ENCODE measurements at regions not wholly inside any gene's neighbourhood (a gene's known extent, or its start where the extent isn't known, plus 50 kb on each side); places are given as distances from the start of the nearest gene placed in this dataset.
"Not testable (repeated sequence)": the region's sequence is repeated elsewhere in the genome, so short reads cannot be mapped to it uniquely, and the experiment has no call there.

DNA sequence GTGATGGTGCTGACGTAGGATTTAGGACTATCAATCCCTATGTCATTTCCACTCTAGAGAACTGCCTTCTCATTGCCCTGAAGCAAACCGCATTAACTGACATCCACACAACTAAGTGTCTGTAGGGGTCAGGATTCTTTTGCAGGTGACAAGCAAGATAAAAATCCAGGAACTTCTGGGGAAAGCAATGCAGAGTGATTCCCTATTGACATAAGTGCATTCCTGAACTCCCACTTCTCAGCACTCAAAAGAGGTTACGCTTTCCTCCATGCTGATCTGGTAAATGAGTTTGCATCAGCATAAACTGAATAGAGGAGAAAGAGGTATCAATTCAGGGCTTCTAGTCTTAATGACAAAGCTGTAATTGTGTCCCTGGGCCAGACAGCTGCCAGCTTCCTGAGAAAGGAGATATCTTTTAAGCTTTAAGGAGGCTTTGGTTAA, 224.6 kb upstream of the ISX start:
- Histone ChIP-seq H3K79me2 (ENCODE audit: low read depth) (no peaks in the 10 kb centered on the region), H3K27me3 (no peaks in the 10 kb centered on the region), H4K20me1 (ENCODE audit: low read depth) (no peaks in the 10 kb centered on the region), H2AFZ (replicated peaks) (no peak overlapping the region), H3K4me1 (peaks cover 19% of the 10 kb centered on the region), H3K4me3 (peak overlapping the region; percentile 21), H3K4me2 (peak overlapping the region; percentile 59), H3F3A (ENCODE audit: low read depth) (peaks cover 21% of the 10 kb centered on the region), H3K36me3 (no peaks in the 10 kb centered on the region), H3K9ac (no peak overlapping the region), H3K9me3 (ENCODE audit: low read depth) (no peaks in the 10 kb centered on the region), H3K27ac (peak overlapping the region; percentile 69)
- TF ChIP-seq CTCF (IDR thresholded peaks at IDR 0.05): peak; percentile 16
- no peak for TF ChIP-seq EZH2 (IDR thresholded peaks at IDR 0.05)
- TF ChIP-seq EZH2phosphoT487 (IDR thresholded peaks at IDR 0.05): peak; percentile 83
- peaks cover 9% of the 10 kb centered on the region for H3K27me3 Mint-ChIP-seq (ENCODE audit: insufficient read depth, low read depth)
- peaks cover 6% of the 10 kb centered on the region for H3K9me3 Mint-ChIP-seq
- H3K4me3 Mint-ChIP-seq: no peak overlapping the region
- H3K36me3 Mint-ChIP-seq: no peaks in the 10 kb centered on the region
- H3K27ac Mint-ChIP-seq: no peak overlapping the region
- DNase-seq (ENCODE audit: low spot score): peak; percentile 71
- H3K4me1 Mint-ChIP-seq: peaks cover 26% of the 10 kb centered on the region

DNA sequence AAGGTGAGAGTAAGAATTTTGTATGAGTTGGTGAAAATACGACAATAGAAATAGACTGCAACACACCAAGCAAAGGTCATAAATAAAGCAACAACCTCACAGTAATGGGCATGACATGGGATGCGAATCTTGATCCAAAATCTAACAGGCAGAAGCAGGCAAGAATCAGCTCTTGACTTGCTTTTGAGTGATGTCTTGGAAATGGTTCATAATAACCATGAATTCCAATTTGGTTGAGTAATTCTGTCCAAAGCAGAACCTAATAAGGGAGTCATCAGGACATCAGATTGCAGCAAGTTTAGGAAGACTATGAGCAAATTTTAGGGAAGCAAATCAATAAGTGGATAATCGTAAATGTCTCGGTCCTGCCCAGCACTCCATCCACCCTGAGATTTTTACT, 224.0 kb upstream of the ISX start:
- Mint-ChIP-seq H3K27me3 (ENCODE audit: insufficient read depth, low read depth) (peaks cover 9% of the 10 kb centered on the region), H3K36me3 (no peaks in the 10 kb centered on the region), H3K27ac (no peak overlapping the region), H3K4me3 (no peak overlapping the region), H3K4me1 (peaks cover 20% of the 10 kb centered on the region), H3K9me3 (peaks cover 6% of the 10 kb centered on the region)
- no peak for DNase-seq (ENCODE audit: low spot score)
- no peaks in the 10 kb centered on the region for H3K79me2 ChIP-seq (ENCODE audit: low read depth)
- no peak overlapping the region for H3K9ac ChIP-seq
- H3K4me2 ChIP-seq: peak overlapping the region; percentile 59
- TF ChIP-seq CTCF (IDR thresholded peaks at IDR 0.05) (no peak), EZH2 (IDR thresholded peaks at IDR 0.05) (no peak), EZH2phosphoT487 (IDR thresholded peaks at IDR 0.05) (no peak)
- H3K27me3 ChIP-seq: no peaks in the 10 kb centered on the region
- no peaks in the 10 kb centered on the region for H3K36me3 ChIP-seq
- peak overlapping the region; percentile 69 for H3K27ac ChIP-seq
- H2AFZ ChIP-seq (replicated peaks): no peak overlapping the region
- peak overlapping the region; percentile 21 for H3K4me3 ChIP-seq
- H4K20me1 ChIP-seq (ENCODE audit: low read depth): no peaks in the 10 kb centered on the region
- H3K4me1 ChIP-seq: peaks cover 19% of the 10 kb centered on the region
- no peaks in the 10 kb centered on the region for H3K9me3 ChIP-seq (ENCODE audit: low read depth)
- peaks cover 21% of the 10 kb centered on the region for H3F3A ChIP-seq (ENCODE audit: low read depth)

- no peaks in the 10 kb centered on the region for H3K27me3 ChIP-seq
- no peaks in the 10 kb centered on the region for H3K36me3 ChIP-seq
- H3K4me1 ChIP-seq: peaks cover 19% of the 10 kb centered on the region
- no peak overlapping the region for H3K4me3 ChIP-seq
- Mint-ChIP-seq H3K4me3 (no peak overlapping the region), H3K4me1 (peaks cover 13% of the 10 kb centered on the region), H3K36me3 (no peaks in the 10 kb centered on the region), H3K27me3 (ENCODE audit: insufficient read depth, low read depth) (peaks cover 7% of the 10 kb centered on the region), H3K9me3 (peaks cover 6% of the 10 kb centered on the region), H3K27ac (no peak overlapping the region)
- H3K27ac ChIP-seq: no peak overlapping the region
- H3K9me3 ChIP-seq (ENCODE audit: low read depth): no peaks in the 10 kb centered on the region
- no peaks in the 10 kb centered on the region for H4K20me1 ChIP-seq (ENCODE audit: low read depth)
- H2AFZ ChIP-seq (replicated peaks): no peak overlapping the region
- no peak overlapping the region for H3K9ac ChIP-seq
- H3K79me2 ChIP-seq (ENCODE audit: low read depth): no peaks in the 10 kb centered on the region
- no peak overlapping the region for H3K4me2 ChIP-seq
- DNase-seq (ENCODE audit: low spot score): peak; percentile 29
- TF ChIP-seq EZH2 (IDR thresholded peaks at IDR 0.05) (no peak), CTCF (IDR thresholded peaks at IDR 0.05) (peak; percentile 41)
- H3F3A ChIP-seq (ENCODE audit: low read depth): peaks cover 21% of the 10 kb centered on the region
Measured at GRCh38 chr22:34842630-34843029, 223.3 kb upstream of the ISX start.

DNA sequence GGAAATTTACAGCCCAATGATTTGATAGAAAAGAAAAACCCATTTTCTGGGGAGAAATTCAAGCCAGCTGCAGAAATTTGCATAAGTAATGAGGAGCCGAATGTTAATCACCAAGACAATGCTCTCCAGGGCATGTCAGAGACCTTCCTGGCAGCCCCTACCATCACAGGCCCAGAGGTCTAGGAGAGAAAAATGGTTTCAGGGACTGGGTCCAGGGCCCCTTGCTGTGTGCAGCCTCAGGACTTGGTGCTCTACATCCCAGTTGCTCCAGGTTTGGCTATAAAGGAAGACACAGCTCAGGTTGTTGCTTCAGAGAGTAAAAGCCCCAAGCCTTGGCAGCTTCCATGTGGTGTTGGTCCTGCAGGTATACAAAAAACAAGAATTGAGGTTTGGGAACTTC, 222.2 kb upstream of the ISX start:
- not testable (repeated sequence) for H2AFZ ChIP-seq (replicated peaks); H3K27ac Mint-ChIP-seq; H3K4me3 Mint-ChIP-seq; H3K4me2 ChIP-seq; H3K4me3 ChIP-seq; H4K20me1 ChIP-seq (ENCODE audit: low read depth); H3K36me3 Mint-ChIP-seq; H3K9me3 ChIP-seq (ENCODE audit: low read depth); H3K9me3 Mint-ChIP-seq; DNase-seq (ENCODE audit: low spot score); H3K27ac ChIP-seq; H3K27me3 ChIP-seq; H3K27me3 Mint-ChIP-seq (ENCODE audit: insufficient read depth, low read depth); H3K9ac ChIP-seq; H3K36me3 ChIP-seq; H3K79me2 ChIP-seq (ENCODE audit: low read depth)
- peaks cover 10% of the 10 kb centered on the region for H3K4me1 Mint-ChIP-seq
- Histone ChIP-seq H3K4me1 (peaks cover 19% of the 10 kb centered on the region), H3F3A (ENCODE audit: low read depth) (peaks cover 21% of the 10 kb centered on the region)
